ENCODE measurements at regions not wholly inside any gene's neighbourhood (a gene's known extent, or its start where the extent isn't known, plus 50 kb on each side); places are given as distances from the start of the nearest gene placed in this dataset.

- Histone ChIP-seq H3K27ac (no peak overlapping the region), H3K36me3 (no peaks in the 10 kb centered on the region), H3K9me3 (no peaks in the 10 kb centered on the region), H3K4me1 (no peaks in the 10 kb centered on the region), H3K27me3 (no peaks in the 10 kb centered on the region), H3K4me3 (no peak overlapping the region)
- TF ChIP-seq EP300 (IDR thresholded peaks at IDR 0.05) (no peak), CTCF (IDR thresholded peaks at IDR 0.05) (no peak)
- no peak for DNase-seq
- intact Hi-C loops (cut with DNase I) = no loop called here
- 60 to 81% methylated on average over 3 of the region's 3 CpGs for WGBS, 2 donors
These were observed 88.5 kb upstream of the SLC27A6 start for GRCh38 chr5:128876569-128877382.

GRCh38 chr5:128877476-128877875, 87.8 kb upstream of the SLC27A6 start:
- no peaks in the 10 kb centered on the region for H3K9me3 ChIP-seq
- no peaks in the 10 kb centered on the region for H3K36me3 ChIP-seq
- no peaks in the 10 kb centered on the region for H3K27me3 ChIP-seq
- no peak overlapping the region for H3K4me3 ChIP-seq
- H3K27ac ChIP-seq = no peak overlapping the region
- WGBS, 2 donors = 74 to 84% methylated on average over 4 of the region's 4 CpGs
- no peak for DNase-seq
- H3K4me1 ChIP-seq = no peaks in the 10 kb centered on the region
- intact Hi-C loops (cut with DNase I) = no loop called here
- TF ChIP-seq POLR2AphosphoS5 (IDR thresholded peaks at IDR 0.05) (no peak), EP300 (IDR thresholded peaks at IDR 0.05) (no peak), CTCF (IDR thresholded peaks at IDR 0.05) (no peak), POLR2A (IDR thresholded peaks at IDR 0.05) (no peak)

GRCh38 chr5:128881502-128882018, 83.7 kb upstream of the SLC27A6 start:
- no peak for TF ChIP-seq POLR2AphosphoS5 (IDR thresholded peaks at IDR 0.05)
- TF ChIP-seq EP300 (IDR thresholded peaks at IDR 0.05) = no peak
- TF ChIP-seq POLR2A (IDR thresholded peaks at IDR 0.05) = no peak
- TF ChIP-seq CTCF (IDR thresholded peaks at IDR 0.05) = no peak
- H3K9me3 ChIP-seq = no peaks in the 10 kb centered on the region
- H3K4me3 ChIP-seq = no peak overlapping the region
- peak overlapping the region in 1 of 4 donors; percentile 33 for H3K27ac ChIP-seq
- 17 to 49% methylated on average over 4 of the region's 4 CpGs for WGBS, 2 donors
- intact Hi-C loops (cut with DNase I) = no loop called here
- no peaks in the 10 kb centered on the region for H3K36me3 ChIP-seq
- H3K4me1 ChIP-seq = no peaks in the 10 kb centered on the region
- DNase-seq = no peak
- no peaks in the 10 kb centered on the region for H3K27me3 ChIP-seq

GRCh38 chr5:128885649-128886255, 79.5 kb upstream of the SLC27A6 start:
- intact Hi-C loops (cut with DNase I) = no loop called here

More at GRCh38 chr5:128885649-128886255, 79.5 kb upstream of the SLC27A6 start:
- Histone ChIP-seq H3K27me3 (no peaks in the 10 kb centered on the region), H3K4me3 (no peak overlapping the region), H3K9me3 (no peaks in the 10 kb centered on the region), H3K36me3 (no peaks in the 10 kb centered on the region), H3K4me1 (no peaks in the 10 kb centered on the region), H3K27ac (no peak overlapping the region)
- TF ChIP-seq CTCF (IDR thresholded peaks at IDR 0.05) = no peak
- no peak for TF ChIP-seq EP300 (IDR thresholded peaks at IDR 0.05)
- no peak for TF ChIP-seq POLR2AphosphoS5 (IDR thresholded peaks at IDR 0.05)
- TF ChIP-seq POLR2A (IDR thresholded peaks at IDR 0.05) = no peak
- DNase-seq = no peak
